HFFc6 (cell line): ENCODE measurements at regions not wholly inside any gene's neighbourhood (a gene's known extent, or its start where the extent isn't known, plus 50 kb on each side); places are given as distances from the start of the nearest gene placed in this dataset.

Experiments
- DNase-seq: peaks from one replicate; pipeline ENCODE4 v3.0.0-alpha.2; 2018
- H3K27ac Mint-ChIP-seq: 2 replicates; pipeline ENCODE4 v1.8.0; 2020; ENCODE audit warnings: mild to moderate bottlenecking, mixed read lengths
- H3K27me3 Mint-ChIP-seq: 2 replicates; pipeline ENCODE4 v1.8.0; 2021; ENCODE audit warnings: mild to moderate bottlenecking, moderate library complexity, mixed read lengths; ENCODE audit not compliant: insufficient read depth
- H3K36me3 Mint-ChIP-seq: 2 replicates; pipeline ENCODE4 v1.8.0; 2021; ENCODE audit warnings: low read depth, mixed read lengths
- H3K4me1 Mint-ChIP-seq: 2 replicates; pipeline ENCODE4 v1.8.0; 2020; ENCODE audit warnings: low read depth, mixed read lengths
- H3K4me3 Mint-ChIP-seq: 2 replicates; pipeline ENCODE4 v1.8.0; 2020; ENCODE audit warnings: mild to moderate bottlenecking, moderate library complexity, mixed read lengths
- H3K9me3 Mint-ChIP-seq: 2 replicates; pipeline ENCODE4 v1.8.0; 2020; ENCODE audit warnings: mild to moderate bottlenecking, mixed read lengths
- TF ChIP-seq, protein P1 (sequence below): fragments of 200-600 bp; sonication (generic); IDR thresholded peaks from 2 replicates; pipeline ENCODE4 v1.5.0; 2021; ENCODE audit warnings: antibody characterized with exemption, mild to moderate bottlenecking

- Mint-ChIP-seq H3K4me1 (no peaks in the 10 kb centered on the region), H3K9me3 (peaks cover 30% of the 10 kb centered on the region), H3K27ac (no peak overlapping the region), H3K36me3 (no peaks in the 10 kb centered on the region), H3K27me3 (no peaks in the 10 kb centered on the region; the same call in 1 of the 2 replicates), H3K4me3 (no peak overlapping the region)
- TF ChIP-seq, protein P1, sequence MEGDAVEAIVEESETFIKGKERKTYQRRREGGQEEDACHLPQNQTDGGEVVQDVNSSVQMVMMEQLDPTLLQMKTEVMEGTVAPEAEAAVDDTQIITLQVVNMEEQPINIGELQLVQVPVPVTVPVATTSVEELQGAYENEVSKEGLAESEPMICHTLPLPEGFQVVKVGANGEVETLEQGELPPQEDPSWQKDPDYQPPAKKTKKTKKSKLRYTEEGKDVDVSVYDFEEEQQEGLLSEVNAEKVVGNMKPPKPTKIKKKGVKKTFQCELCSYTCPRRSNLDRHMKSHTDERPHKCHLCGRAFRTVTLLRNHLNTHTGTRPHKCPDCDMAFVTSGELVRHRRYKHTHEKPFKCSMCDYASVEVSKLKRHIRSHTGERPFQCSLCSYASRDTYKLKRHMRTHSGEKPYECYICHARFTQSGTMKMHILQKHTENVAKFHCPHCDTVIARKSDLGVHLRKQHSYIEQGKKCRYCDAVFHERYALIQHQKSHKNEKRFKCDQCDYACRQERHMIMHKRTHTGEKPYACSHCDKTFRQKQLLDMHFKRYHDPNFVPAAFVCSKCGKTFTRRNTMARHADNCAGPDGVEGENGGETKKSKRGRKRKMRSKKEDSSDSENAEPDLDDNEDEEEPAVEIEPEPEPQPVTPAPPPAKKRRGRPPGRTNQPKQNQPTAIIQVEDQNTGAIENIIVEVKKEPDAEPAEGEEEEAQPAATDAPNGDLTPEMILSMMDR: no peak
- no peak for DNase-seq
Observed at GRCh38 chr2:175464311-175464670, 282.8 kb upstream of the ATP5MC3 start.

DNA sequence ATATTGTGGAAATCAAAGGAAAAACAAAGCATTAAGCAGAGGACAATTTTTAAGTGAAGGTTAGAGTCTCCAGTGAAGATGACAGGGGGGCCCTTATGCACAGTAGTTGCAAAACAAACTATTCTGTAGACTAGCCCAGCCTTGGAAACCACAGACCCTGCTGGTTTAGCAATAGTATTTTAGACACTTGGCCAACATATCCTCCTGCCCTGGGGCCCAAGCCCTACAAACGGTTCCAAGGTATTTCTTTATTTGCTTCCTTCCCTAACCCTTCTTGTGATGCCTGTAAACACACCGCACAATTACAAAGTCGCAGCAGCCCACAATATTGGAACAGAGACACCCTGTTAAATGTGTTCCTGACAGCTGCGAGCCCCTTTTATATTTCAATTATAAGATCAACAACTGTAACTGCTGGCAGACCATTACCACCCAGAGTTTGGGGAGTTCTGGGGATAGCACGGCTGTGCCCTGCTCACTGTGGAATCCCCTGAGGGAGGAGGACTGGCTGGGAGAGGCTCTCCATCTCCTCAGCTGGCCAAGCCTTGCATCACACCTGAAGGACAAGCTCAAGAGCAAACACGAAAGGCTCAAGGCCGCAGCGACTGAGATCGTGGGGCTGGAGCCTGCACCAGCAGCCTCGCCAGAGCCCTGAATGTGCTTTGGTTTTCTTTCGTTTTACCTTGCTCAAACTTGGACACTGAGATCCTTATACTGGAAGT lies 282.2 kb upstream of the ATP5MC3 start:
- H3K4me3 Mint-ChIP-seq: no peak overlapping the region

GRCh38 chr2:175463169-175463568 lies 281.7 kb upstream of the ATP5MC3 start:
- no peak overlapping the region for H3K4me3 Mint-ChIP-seq
- H3K4me1 Mint-ChIP-seq: no peaks in the 10 kb centered on the region
- H3K27me3 Mint-ChIP-seq: no peaks in the 10 kb centered on the region; the same call in 1 of the 2 replicates
- H3K36me3 Mint-ChIP-seq: no peaks in the 10 kb centered on the region
- H3K27ac Mint-ChIP-seq: no peak overlapping the region
- peaks cover 38% of the 10 kb centered on the region for H3K9me3 Mint-ChIP-seq
- no peak for DNase-seq
- TF ChIP-seq, protein P1: no peak

More for the DNA sequence above, 282.2 kb upstream of the ATP5MC3 start:
- Mint-ChIP-seq H3K27ac (no peak overlapping the region), H3K4me1 (no peaks in the 10 kb centered on the region), H3K36me3 (no peaks in the 10 kb centered on the region), H3K9me3 (peaks cover 33% of the 10 kb centered on the region), H3K27me3 (no peaks in the 10 kb centered on the region; the same call in 1 of the 2 replicates)
- DNase-seq: no peak
- TF ChIP-seq, protein P1: no peak

DNA sequence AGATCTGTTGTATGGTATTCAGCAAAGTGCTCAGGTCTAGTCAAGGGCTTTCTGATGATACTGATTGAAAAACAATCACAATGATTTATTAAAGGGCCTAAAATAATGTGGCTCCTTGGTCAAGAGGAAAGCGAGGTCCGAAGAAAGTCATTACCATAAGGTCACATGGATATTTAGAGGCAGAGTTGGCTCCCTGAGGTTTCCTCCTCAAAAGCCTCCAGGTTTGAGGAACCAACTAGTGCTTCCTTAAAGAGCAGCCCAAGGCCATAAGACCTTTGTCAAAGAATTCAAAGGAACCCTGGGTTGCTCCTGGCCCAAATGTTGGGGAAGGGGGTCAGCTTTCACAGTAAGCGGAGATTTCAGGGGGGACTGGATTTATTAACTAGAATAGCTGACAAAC lies 280.7 kb upstream of the ATP5MC3 start:
- Mint-ChIP-seq H3K4me3 (no peak overlapping the region), H3K4me1 (no peaks in the 10 kb centered on the region), H3K36me3 (no peaks in the 10 kb centered on the region), H3K27me3 (no peaks in the 10 kb centered on the region), H3K27ac (no peak overlapping the region), H3K9me3 (peaks cover 41% of the 10 kb centered on the region)
- no peak for DNase-seq
- TF ChIP-seq, protein P1: no peak

- no peaks in the 10 kb centered on the region for H3K36me3 Mint-ChIP-seq
- no peak for DNase-seq
- no peaks in the 10 kb centered on the region for H3K4me1 Mint-ChIP-seq
- no peak overlapping the region for H3K4me3 Mint-ChIP-seq
- H3K27ac Mint-ChIP-seq: no peak overlapping the region
- TF ChIP-seq, protein P1: no peak
- no peaks in the 10 kb centered on the region for H3K27me3 Mint-ChIP-seq
- H3K9me3 Mint-ChIP-seq: peaks cover 45% of the 10 kb centered on the region
Observed at GRCh38 chr2:175461839-175462238, 280.3 kb upstream of the ATP5MC3 start.
